ENCODE measurements at regions not wholly inside any gene's neighbourhood (a gene's known extent, or its start where the extent isn't known, plus 50 kb on each side); places are given as distances from the start of the nearest gene placed in this dataset.

GRCh38 chr3:168424059-168424734, 328.5 kb upstream of the GOLIM4 start:
- DNase-seq (no peak), ATAC-seq (ENCODE audit: low read depth) (no peak)
- H3K36me3 Mint-ChIP-seq (ENCODE audit: low read depth), result no peaks in the 10 kb centered on the region
- ChIA-PET CTCF (no interaction called here), POLR2A (no interaction called here)
- no peaks in the 10 kb centered on the region for H3K4me1 Mint-ChIP-seq
- no peaks in the 10 kb centered on the region for H3K9me3 Mint-ChIP-seq
- no peak overlapping the region for H3K4me3 Mint-ChIP-seq
- no peak for TF ChIP-seq CTCF (IDR thresholded peaks at IDR 0.05)
- no peaks in the 10 kb centered on the region for H3K27me3 Mint-ChIP-seq
- intact Hi-C loops (cut with micrococcal nuclease), result no loop called here
- H3K27ac Mint-ChIP-seq, result no peak overlapping the region

DNA sequence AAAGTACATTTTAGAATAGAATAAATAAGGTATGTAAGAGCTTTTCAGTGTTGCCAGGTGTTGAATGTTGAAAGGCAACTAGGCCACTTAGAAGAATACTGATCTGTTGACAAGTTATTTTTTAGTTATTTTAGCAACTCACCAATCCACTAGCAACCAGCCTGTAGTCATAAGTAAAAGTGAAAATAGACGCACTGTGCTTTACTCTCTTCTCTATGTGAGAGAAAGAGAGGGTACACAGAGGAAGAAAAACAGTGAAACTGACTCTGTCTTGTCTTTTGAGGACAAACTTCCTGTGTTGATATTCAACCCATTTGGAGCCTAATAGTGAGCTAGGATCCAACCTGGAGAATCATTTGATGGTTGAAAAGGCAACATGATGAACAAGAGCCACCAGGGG, 327.1 kb upstream of the GOLIM4 start:
- Mint-ChIP-seq H3K27ac (no peak overlapping the region), H3K27me3 (no peaks in the 10 kb centered on the region), H3K4me1 (no peaks in the 10 kb centered on the region), H3K9me3 (no peaks in the 10 kb centered on the region), H3K4me3 (no peak overlapping the region), H3K36me3 (ENCODE audit: low read depth) (no peaks in the 10 kb centered on the region)
- no peak for TF ChIP-seq CTCF (IDR thresholded peaks at IDR 0.05)
- ChIA-PET POLR2A (no interaction called here), CTCF (no interaction called here)
- DNase-seq, result no peak
- no peak for ATAC-seq (ENCODE audit: low read depth)
- intact Hi-C loops (cut with micrococcal nuclease), result no loop called here

GRCh38 chr3:168419091-168419490, 323.4 kb upstream of the GOLIM4 start:
- ChIA-PET POLR2A (no interaction called here), CTCF (no interaction called here)
- Mint-ChIP-seq H3K36me3 (ENCODE audit: low read depth) (no peaks in the 10 kb centered on the region), H3K27ac (no peak overlapping the region), H3K9me3 (no peaks in the 10 kb centered on the region), H3K4me1 (no peaks in the 10 kb centered on the region), H3K4me3 (no peak overlapping the region), H3K27me3 (no peaks in the 10 kb centered on the region)
- no peak for TF ChIP-seq CTCF (IDR thresholded peaks at IDR 0.05)
- no peak for ATAC-seq (ENCODE audit: low read depth)
- intact Hi-C loops (cut with micrococcal nuclease), result no loop called here
- no peak for DNase-seq

DNA sequence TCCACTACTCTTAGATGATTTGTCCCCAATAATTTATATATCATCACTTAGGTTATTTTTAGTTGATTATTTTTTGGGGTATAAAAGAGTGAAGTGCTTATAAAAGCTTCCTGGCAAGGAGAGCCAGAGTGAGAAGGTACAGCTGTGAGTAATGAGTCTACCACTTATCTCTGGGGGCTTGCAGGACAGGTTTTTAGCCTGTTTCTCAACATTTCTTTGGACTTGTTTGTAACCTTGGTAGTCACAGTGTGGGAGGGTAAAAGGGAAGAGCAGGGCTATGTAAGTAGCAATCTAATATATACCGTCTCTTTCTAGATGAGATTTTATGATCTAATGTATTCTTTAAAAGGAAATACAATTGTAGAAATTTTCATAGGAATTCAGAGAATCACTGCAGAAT, 321.3 kb upstream of the GOLIM4 start:
- H3K4me1 Mint-ChIP-seq, result no peaks in the 10 kb centered on the region
- no peak overlapping the region for H3K27ac Mint-ChIP-seq
- ChIA-PET POLR2A (no interaction called here), CTCF (no interaction called here)
- no peak overlapping the region for H3K4me3 Mint-ChIP-seq
- no peak for DNase-seq
- no peak for ATAC-seq (ENCODE audit: low read depth)
- no peaks in the 10 kb centered on the region for H3K36me3 Mint-ChIP-seq (ENCODE audit: low read depth)
- no peaks in the 10 kb centered on the region for H3K27me3 Mint-ChIP-seq
- intact Hi-C loops (cut with micrococcal nuclease), result no loop called here
- H3K9me3 Mint-ChIP-seq, result no peaks in the 10 kb centered on the region
- no peak for TF ChIP-seq CTCF (IDR thresholded peaks at IDR 0.05)

DNA sequence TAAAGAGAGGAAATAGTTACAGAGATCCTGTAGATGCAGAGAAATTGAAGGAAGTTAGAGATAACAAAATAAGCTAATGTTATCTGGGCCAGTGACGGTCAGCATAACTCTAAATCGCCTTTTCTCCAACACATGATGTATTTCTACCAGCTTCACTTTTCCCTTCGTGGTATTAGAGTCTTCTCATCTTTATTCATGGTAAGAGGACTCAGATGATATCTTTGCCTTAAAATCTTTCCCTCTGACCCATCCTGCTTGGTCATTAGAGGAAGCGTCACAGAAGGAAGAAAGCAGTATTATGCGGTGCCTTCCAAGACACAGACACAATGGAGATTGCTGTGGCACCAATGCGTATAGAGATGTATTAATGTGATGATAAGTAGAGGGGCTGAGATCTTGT, 320.7 kb upstream of the GOLIM4 start:
- Mint-ChIP-seq H3K36me3 (ENCODE audit: low read depth) (no peaks in the 10 kb centered on the region), H3K4me1 (no peaks in the 10 kb centered on the region), H3K4me3 (no peak overlapping the region), H3K9me3 (no peaks in the 10 kb centered on the region), H3K27me3 (no peaks in the 10 kb centered on the region), H3K27ac (no peak overlapping the region)
- ATAC-seq (ENCODE audit: low read depth) (no peak), DNase-seq (no peak)
- CTCF ChIA-PET, result no interaction called here
- intact Hi-C loops (cut with micrococcal nuclease), result no loop called here
- TF ChIP-seq CTCF (IDR thresholded peaks at IDR 0.05), result no peak
- POLR2A ChIA-PET, result no interaction called here
